OCI-LY7 (cell line): ENCODE measurements at regions not wholly inside any gene's neighbourhood (a gene's known extent, or its start where the extent isn't known, plus 50 kb on each side); places are given as distances from the start of the nearest gene placed in this dataset.

ENCODE experiments used
- BruUV-seq: library from RNA; stranded (reverse); fragments of 400-500 nt; replicated peaks from 2 replicates; lab custom pipeline; 2021; lab: Mats Ljungman, UMichigan
- CTCF ChIA-PET: fragments of 300-600 bp; sonication (Branson Sonifier 250); formaldehyde crosslinking; loops from one replicate; lab custom pipeline; 2022; ENCODE audit warnings: antibody characterized with exemption; ENCODE audit not compliant: unreplicated experiment; lab: Charles Lee
- POLR2A ChIA-PET: fragments of 300-600 bp; sonication (Branson Sonifier 250); formaldehyde crosslinking; loops from one replicate; lab custom pipeline; 2022; ENCODE audit warnings: antibody characterized with exemption; lab: Charles Lee
- DNase-seq: peaks from one replicate; pipeline ENCODE4 v3.0.0-alpha.2; 2015; ENCODE audit warnings: low spot score
- H2AFZ ChIP-seq: fragments of 200-600 bp; sonication (generic), shearing (Covaris generic); 2 replicates; pipeline ENCODE4 v1.6.1; 2014; ENCODE audit warnings: mild to moderate bottlenecking, antibody characterized with exemption, low read length, moderate library complexity
- H3K27ac ChIP-seq: fragments of 200-600 bp; sonication (generic); 2 replicates; pipeline ENCODE4 v1.5.1; 2014; ENCODE audit warnings: mixed run types, low read depth, mild to moderate bottlenecking, moderate library complexity, low read length, inconsistent platforms; ENCODE audit not compliant: poor library complexity, severe bottlenecking
- H3K36me3 ChIP-seq: fragments of 200-600 bp; sonication (generic); 2 replicates; pipeline ENCODE4 v1.6.1; 2014; ENCODE audit warnings: mild to moderate bottlenecking, antibody characterized with exemption, low read length, moderate library complexity, mixed read lengths; ENCODE audit not compliant: insufficient read depth
- H3K4me1 ChIP-seq: fragments of 200-600 bp; sonication (generic); 2 replicates; pipeline ENCODE4 v1.5.1; 2014; ENCODE audit warnings: mild to moderate bottlenecking, low read length; ENCODE audit not compliant: insufficient read depth, poor library complexity, severe bottlenecking
- H3K4me2 ChIP-seq: fragments of 200-600 bp; sonication (generic); 2 replicates; pipeline ENCODE4 v1.6.1; 2014; ENCODE audit warnings: mild to moderate bottlenecking, low read length
- H3K4me3 ChIP-seq: fragments of 200-600 bp; sonication (generic); 2 replicates; pipeline ENCODE4 v1.5.1; 2014; ENCODE audit warnings: mild to moderate bottlenecking, low read depth, low read length; ENCODE audit not compliant: poor library complexity, severe bottlenecking
- H3K79me2 ChIP-seq: fragments of 200-600 bp; sonication (generic); 2 replicates; pipeline ENCODE4 v1.6.1; 2016; ENCODE audit warnings: low read depth, mild to moderate bottlenecking, low read length, moderate library complexity, mixed read lengths; ENCODE audit not compliant: insufficient read depth
- H3K9me2 ChIP-seq: fragments of 200-600 bp; sonication (generic); 2 replicates; pipeline ENCODE4 v1.6.1; 2016; ENCODE audit warnings: mild to moderate bottlenecking, low read length, mixed read lengths; ENCODE audit not compliant: insufficient read depth
- H3K9me3 ChIP-seq: fragments of 200-600 bp; sonication (generic); 2 replicates; pipeline ENCODE4 v1.6.1; 2014; ENCODE audit warnings: mild to moderate bottlenecking, mixed run types, low read length, mixed read lengths
- H4K20me1 ChIP-seq: fragments of 200-600 bp; sonication (generic); 2 replicates; pipeline ENCODE4 v1.6.1; 2014; ENCODE audit warnings: mild to moderate bottlenecking, antibody characterized with exemption, low read length, moderate library complexity, mixed read lengths; ENCODE audit not compliant: insufficient read depth
- CTCF ChIP-seq: fragments of 200-600 bp; sonication (generic); conservative IDR thresholded peaks from 2 replicates; pipeline ENCODE4 v1.5.1; 2014; ENCODE audit warnings: mild to moderate bottlenecking, antibody characterized with exemption, low read length, moderate library complexity, mixed read lengths
- EZH2phosphoT487 ChIP-seq: fragments of 200-600 bp; sonication (generic); IDR thresholded peaks from 2 replicates; pipeline ENCODE4 v1.6.1; 2018; ENCODE audit warnings: low read depth, borderline replicate concordance, mild to moderate bottlenecking, mixed run types, antibody characterized with exemption, low read length, moderate library complexity, mixed read lengths
- intact Hi-C: fragments of 100-400 bp; cut with micrococcal nuclease; formaldehyde crosslinking; loops from one replicate; pipeline ENCODE4 v1.10.0; 2022; ENCODE audit not compliant: unreplicated experiment

GRCh38 chr7:9698375-9698774, 1265.0 kb downstream of the NXPH1 start:
- no TSS peak for BruUV-seq
- H3K9me2 ChIP-seq, result no peaks in the 10 kb centered on the region
- ChIA-PET POLR2A (no interaction called here), CTCF (no interaction called here)
- TF ChIP-seq EZH2phosphoT487 (no peak), CTCF (no peak)
- H3K79me2 ChIP-seq, result no peaks in the 10 kb centered on the region
- no peaks in the 10 kb centered on the region for H3K36me3 ChIP-seq
- no peaks in the 10 kb centered on the region for H3K9me3 ChIP-seq
- intact Hi-C loops, result no loop called here
- no peak overlapping the region for H3K27ac ChIP-seq
- H3K4me1 ChIP-seq, result no peaks in the 10 kb centered on the region
- no peak for DNase-seq
- no peak overlapping the region for H3K4me3 ChIP-seq
- no peak overlapping the region for H3K4me2 ChIP-seq
- no peaks in the 10 kb centered on the region for H4K20me1 ChIP-seq
- H2AFZ ChIP-seq, result no peak overlapping the region

- Histone ChIP-seq H3K27ac (no peak overlapping the region), H3K9me3 (no peaks in the 10 kb centered on the region), H3K4me3 (no peak overlapping the region), H4K20me1 (no peaks in the 10 kb centered on the region), H3K79me2 (no peaks in the 10 kb centered on the region), H3K4me2 (no peak overlapping the region), H3K9me2 (no peaks in the 10 kb centered on the region), H3K36me3 (no peaks in the 10 kb centered on the region), H3K4me1 (no peaks in the 10 kb centered on the region), H2AFZ (no peak overlapping the region)
- TF ChIP-seq EZH2phosphoT487 (no peak), CTCF (no peak)
- ChIA-PET CTCF (no interaction called here), POLR2A (no interaction called here)
- no peak for DNase-seq
- BruUV-seq, result no TSS peak
- intact Hi-C loops, result no loop called here
These were observed 1264.5 kb upstream of the PHF14 start for GRCh38 chr7:9709216-9709615.

- intact Hi-C loops, result no loop called here
- H2AFZ ChIP-seq, result no peak overlapping the region
- POLR2A ChIA-PET, result no interaction called here
- CTCF ChIA-PET, result no interaction called here
- no peaks in the 10 kb centered on the region for H4K20me1 ChIP-seq
- DNase-seq, result no peak
- no TSS peak for BruUV-seq
- no peak overlapping the region for H3K4me2 ChIP-seq
- H3K4me3 ChIP-seq, result no peak overlapping the region
- H3K36me3 ChIP-seq, result no peaks in the 10 kb centered on the region
- H3K9me2 ChIP-seq, result no peaks in the 10 kb centered on the region
- H3K27ac ChIP-seq, result no peak overlapping the region
- TF ChIP-seq EZH2phosphoT487 (no peak), CTCF (no peak)
- no peaks in the 10 kb centered on the region for H3K9me3 ChIP-seq
- no peaks in the 10 kb centered on the region for H3K4me1 ChIP-seq
- no peaks in the 10 kb centered on the region for H3K79me2 ChIP-seq
These were observed 1262.3 kb upstream of the PHF14 start for GRCh38 chr7:9711259-9711918.
